SK-N-MC (cell line): ENCODE measurements at regions not wholly inside any gene's neighbourhood (a gene's known extent, or its start where the extent isn't known, plus 50 kb on each side); places are given as distances from the start of the nearest gene placed in this dataset.

ENCODE experiments used
- EZH2 ChIP-seq: fragments of 200-600 bp; sonication (generic); IDR thresholded peaks from one replicate; pipeline ENCODE4 v1.6.1; 2017; ENCODE audit warnings: antibody characterized with exemption
- POLR2AphosphoS5 ChIP-seq: IDR thresholded peaks from 2 replicates; pipeline ENCODE4 v1.6.1; 2012; ENCODE audit warnings: mild to moderate bottlenecking, low read depth, low read length, borderline replicate concordance

- TF ChIP-seq EZH2 (no peak), POLR2AphosphoS5 (no peak)
Observed at GRCh38 chr2:59385971-59386370, 1144.8 kb upstream of the FANCL start.
